Vagina (tissue), 2 donors: ENCODE measurements at regions not wholly inside any gene's neighbourhood (a gene's known extent, or its start where the extent isn't known, plus 50 kb on each side); places are given as distances from the start of the nearest gene placed in this dataset.
"Not testable (repeated sequence)": the region's sequence is repeated elsewhere in the genome, so short reads cannot be mapped to it uniquely, and the experiment has no call there.

Experiments
- POLR2A ChIP-seq, 2 donors: fragments of 450-650 bp; IDR thresholded peaks; one replicate each; pipeline ENCODE4 v1.6.1; 2017; ENCODE audit warnings: antibody characterized with exemption in 2 of 2, mild to moderate bottlenecking in 2 of 2, moderate library complexity in 2 of 2
- POLR2AphosphoS5 ChIP-seq, 2 donors: sonication (generic); formaldehyde crosslinking; IDR thresholded peaks; one replicate each; pipeline ENCODE4 v1.9.0; 2017; ENCODE audit warnings: antibody characterized with exemption in 2 of 2, mild to moderate bottlenecking in 2 of 2, low read depth in 1 of 2; ENCODE audit not compliant: insufficient read depth in 1 of 2
- TF ChIP-seq, protein P1 (sequence below), 3 experiments: fragments of 450-650 bp in 2 of 3; fragments of 200-600 bp in 1 of 3; sonication (generic) in 1 of 3; IDR thresholded peaks; one replicate each; pipeline ENCODE4 v1.5.1; 2017 to 2019; ENCODE audit warnings: antibody characterized with exemption in 3 of 3, mild to moderate bottlenecking in 2 of 3, moderate library complexity in 2 of 3

DNA sequence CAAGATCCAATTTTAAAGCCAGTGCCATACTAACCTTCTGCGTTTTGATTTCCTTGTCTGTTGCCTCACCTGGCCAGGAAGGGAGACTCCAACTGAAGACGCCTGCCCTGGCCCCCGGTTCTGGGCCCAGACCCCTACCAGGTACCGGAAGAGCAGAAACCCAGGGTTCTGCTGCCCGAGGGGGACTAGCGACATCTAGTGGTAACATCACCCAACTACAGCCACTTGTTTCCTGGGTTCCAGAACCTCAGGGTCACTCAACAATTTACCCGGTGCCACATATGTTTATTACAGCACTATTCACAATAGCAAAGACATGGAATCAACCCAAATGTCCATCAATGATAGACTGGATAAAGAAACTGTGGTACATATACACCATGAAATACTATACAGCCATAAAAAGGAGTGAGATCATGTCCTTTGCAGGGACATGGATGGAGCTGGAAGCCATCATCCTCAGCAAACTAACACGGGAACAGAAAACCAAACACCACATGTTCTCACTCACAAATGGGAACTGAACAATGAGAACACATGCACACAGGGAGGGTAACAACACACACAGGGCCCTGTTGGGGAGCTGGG, 268.7 kb upstream of the IRX4 start:
- TF ChIP-seq, protein P1, sequence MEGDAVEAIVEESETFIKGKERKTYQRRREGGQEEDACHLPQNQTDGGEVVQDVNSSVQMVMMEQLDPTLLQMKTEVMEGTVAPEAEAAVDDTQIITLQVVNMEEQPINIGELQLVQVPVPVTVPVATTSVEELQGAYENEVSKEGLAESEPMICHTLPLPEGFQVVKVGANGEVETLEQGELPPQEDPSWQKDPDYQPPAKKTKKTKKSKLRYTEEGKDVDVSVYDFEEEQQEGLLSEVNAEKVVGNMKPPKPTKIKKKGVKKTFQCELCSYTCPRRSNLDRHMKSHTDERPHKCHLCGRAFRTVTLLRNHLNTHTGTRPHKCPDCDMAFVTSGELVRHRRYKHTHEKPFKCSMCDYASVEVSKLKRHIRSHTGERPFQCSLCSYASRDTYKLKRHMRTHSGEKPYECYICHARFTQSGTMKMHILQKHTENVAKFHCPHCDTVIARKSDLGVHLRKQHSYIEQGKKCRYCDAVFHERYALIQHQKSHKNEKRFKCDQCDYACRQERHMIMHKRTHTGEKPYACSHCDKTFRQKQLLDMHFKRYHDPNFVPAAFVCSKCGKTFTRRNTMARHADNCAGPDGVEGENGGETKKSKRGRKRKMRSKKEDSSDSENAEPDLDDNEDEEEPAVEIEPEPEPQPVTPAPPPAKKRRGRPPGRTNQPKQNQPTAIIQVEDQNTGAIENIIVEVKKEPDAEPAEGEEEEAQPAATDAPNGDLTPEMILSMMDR (IDR thresholded peaks at IDR 0.05) = peak; percentile 26 to 51 (median 37)
- not testable (repeated sequence) for TF ChIP-seq POLR2A (IDR thresholded peaks at IDR 0.05); POLR2AphosphoS5 (IDR thresholded peaks at IDR 0.05; ENCODE audit: insufficient read depth in 1 of 2, low read depth in 1 of 2)
